Activated naive CD4-positive, alpha-beta T cell treated with anti-CD3 and anti-CD28 coated beads, Interleukin-2, amount 10 ng/mL, durations not matched to agents 7 days and 5 days (primary cell): ENCODE measurements at regions not wholly inside any gene's neighbourhood (a gene's known extent, or its start where the extent isn't known, plus 50 kb on each side); places are given as distances from the start of the nearest gene placed in this dataset.
A peak's percentile ranks its signal among the peaks of the same experiment; 100 is the strongest.

Experiments
- CTCF ChIA-PET: fragments of 350-600 bp; sonication (Branson Sonifier 250); formaldehyde crosslinking; loops from one replicate; lab custom pipeline; 2021; ENCODE audit warnings: antibody characterized with exemption; lab: Charles Lee
- DNase-seq: peaks from one replicate; pipeline ENCODE4 v3.0.0-alpha.2; 2020
- H3K27ac Mint-ChIP-seq: one replicate; pipeline ENCODE4 v1.8.0; 2021; ENCODE audit warnings: mild to moderate bottlenecking, moderate library complexity, mixed read lengths
- H3K27me3 Mint-ChIP-seq: one replicate; pipeline ENCODE4 v1.8.0; 2021; ENCODE audit warnings: mild to moderate bottlenecking, mixed read lengths
- H3K36me3 Mint-ChIP-seq: one replicate; pipeline ENCODE4 v1.8.0; 2021; ENCODE audit warnings: mixed read lengths
- H3K4me1 Mint-ChIP-seq: one replicate; pipeline ENCODE4 v1.8.0; 2021; ENCODE audit warnings: mixed read lengths
- H3K4me3 Mint-ChIP-seq: one replicate; pipeline ENCODE4 v1.8.0; 2021; ENCODE audit warnings: mild to moderate bottlenecking, moderate library complexity, mixed read lengths
- H3K9me3 Mint-ChIP-seq: one replicate; pipeline ENCODE4 v1.8.0; 2021; ENCODE audit warnings: mixed read lengths

DNA sequence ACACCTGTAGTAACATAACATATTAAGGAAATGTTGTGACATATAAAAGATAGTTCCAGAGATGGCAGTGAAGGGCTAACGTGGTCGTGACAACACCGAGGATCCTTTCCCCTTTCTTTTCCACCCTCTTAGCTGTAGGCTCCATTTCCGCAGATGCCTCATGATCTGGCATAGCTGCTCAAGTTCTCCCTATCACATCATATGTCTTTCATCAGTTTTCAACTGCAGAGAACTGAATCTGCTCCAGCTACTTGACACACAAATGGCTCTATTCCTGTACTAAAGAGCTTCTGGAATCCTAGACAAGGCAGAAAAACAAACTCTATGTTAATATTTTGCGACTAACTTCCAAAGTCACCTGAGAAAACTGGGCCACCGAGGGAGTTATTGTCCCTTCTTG, 275.0 kb upstream of the SLCO3A1 start:
- H3K4me1 Mint-ChIP-seq = no peaks in the 10 kb centered on the region
- H3K4me3 Mint-ChIP-seq = no peak overlapping the region
- CTCF ChIA-PET = interaction anchor here (0.9 kb wide), 1 partner anchor 499 kb away, joined by 3 read pairs; no protein-coding TSS in a partner anchor

DNA sequence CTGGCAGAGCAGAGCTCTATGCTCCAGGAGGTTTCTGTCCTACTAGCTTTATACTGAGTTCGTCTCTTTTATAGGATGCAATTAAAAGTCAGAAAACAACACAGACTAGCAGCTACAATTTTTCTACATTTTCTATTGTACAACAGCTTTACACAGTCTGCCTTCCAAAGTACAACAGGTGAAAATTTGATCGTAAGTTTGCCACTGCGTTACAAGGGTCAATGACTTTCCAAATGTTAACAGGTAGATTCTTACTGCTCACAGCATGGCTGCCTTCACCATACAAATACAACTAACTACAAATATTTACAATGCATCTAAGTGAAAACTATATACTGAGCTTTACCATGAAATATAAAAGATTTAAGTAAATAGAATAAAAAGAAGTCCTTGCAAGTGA, 268.6 kb upstream of the SLCO3A1 start:
- Mint-ChIP-seq H3K27me3 (peaks cover 3% of the 10 kb centered on the region), H3K4me3 (no peak overlapping the region), H3K27ac (no peak overlapping the region), H3K36me3 (no peaks in the 10 kb centered on the region), H3K4me1 (peaks cover 5% of the 10 kb centered on the region), H3K9me3 (no peaks in the 10 kb centered on the region)
- CTCF ChIA-PET = no interaction called here
- no peak for DNase-seq

More for the DNA sequence above, 275.0 kb upstream of the SLCO3A1 start:
- H3K36me3 Mint-ChIP-seq = no peaks in the 10 kb centered on the region
- H3K9me3 Mint-ChIP-seq = no peaks in the 10 kb centered on the region
- no peak for DNase-seq
- H3K27ac Mint-ChIP-seq = no peak overlapping the region
- H3K27me3 Mint-ChIP-seq = peaks cover 7% of the 10 kb centered on the region

DNA sequence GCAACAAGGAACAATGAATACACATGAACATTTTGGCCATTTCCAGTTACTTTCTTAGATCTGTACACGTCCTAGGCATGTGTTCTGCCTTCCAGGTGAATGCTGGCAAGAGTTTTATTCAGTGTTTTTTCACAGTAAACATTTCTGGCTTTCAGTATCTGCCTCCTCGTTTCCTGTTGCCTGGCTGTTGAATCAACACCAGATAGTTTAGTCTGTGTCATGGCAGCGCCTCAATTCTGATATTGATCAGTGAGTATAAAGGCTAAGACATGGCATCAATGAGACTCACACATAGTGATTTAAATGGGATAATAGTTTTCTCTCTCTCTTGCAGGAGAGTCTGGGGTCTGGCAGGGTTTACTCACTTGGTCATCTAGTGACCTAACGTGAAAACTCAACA, 266.9 kb upstream of the SLCO3A1 start:
- peaks cover 5% of the 10 kb centered on the region for H3K4me1 Mint-ChIP-seq
- peaks cover 5% of the 10 kb centered on the region for H3K27me3 Mint-ChIP-seq
- H3K27ac Mint-ChIP-seq = no peak overlapping the region
- CTCF ChIA-PET = no interaction called here
- no peaks in the 10 kb centered on the region for H3K36me3 Mint-ChIP-seq
- no peaks in the 10 kb centered on the region for H3K9me3 Mint-ChIP-seq
- H3K4me3 Mint-ChIP-seq = no peak overlapping the region
- no peak for DNase-seq

DNA sequence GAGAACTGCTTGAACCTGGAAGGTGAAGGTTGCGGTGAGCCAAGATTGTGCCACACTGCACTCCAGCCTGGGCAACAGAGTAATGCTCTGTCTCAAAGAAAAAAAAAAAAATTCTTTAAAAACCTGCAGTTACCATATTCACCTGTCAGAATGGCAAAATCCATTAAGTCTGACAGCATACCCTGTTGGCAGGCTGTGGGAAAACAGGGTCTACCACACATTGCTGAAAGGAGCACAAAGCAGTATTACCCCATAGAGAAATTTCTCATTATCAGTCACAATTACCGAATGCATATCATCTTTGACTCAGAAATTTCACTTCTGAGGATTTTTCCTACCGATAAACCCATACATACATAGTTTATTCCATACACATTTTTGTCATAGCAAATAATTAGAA, 264.1 kb upstream of the SLCO3A1 start:
- Mint-ChIP-seq H3K9me3 (no peaks in the 10 kb centered on the region), H3K4me1 (peaks cover 10% of the 10 kb centered on the region), H3K27ac (no peak overlapping the region), H3K4me3 (no peak overlapping the region), H3K27me3 (peaks cover 5% of the 10 kb centered on the region), H3K36me3 (no peaks in the 10 kb centered on the region)
- DNase-seq = peak; percentile 37
- CTCF ChIA-PET = no interaction called here

DNA sequence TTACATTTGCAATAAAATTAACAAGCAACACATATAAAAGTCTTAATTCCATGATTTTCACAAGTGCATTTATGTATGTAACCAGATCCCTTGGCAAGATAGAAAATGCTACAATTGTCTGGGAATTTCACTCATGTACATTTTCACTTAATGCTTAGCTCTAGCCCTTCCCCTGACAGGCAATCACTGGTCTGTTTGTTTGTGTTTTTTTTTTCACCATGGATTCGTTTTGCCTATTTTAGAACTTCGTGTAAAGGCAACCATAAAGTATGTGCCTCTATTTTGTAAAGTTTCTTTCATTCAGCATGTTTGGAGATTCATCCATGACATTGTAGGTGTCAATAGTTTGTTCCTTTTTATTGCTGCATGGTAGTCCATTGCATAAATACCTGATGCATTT, 260.9 kb upstream of the SLCO3A1 start:
- Mint-ChIP-seq H3K4me3 (no peak overlapping the region), H3K36me3 (no peaks in the 10 kb centered on the region), H3K9me3 (no peaks in the 10 kb centered on the region), H3K27me3 (peaks cover 14% of the 10 kb centered on the region), H3K27ac (no peak overlapping the region), H3K4me1 (peaks cover 5% of the 10 kb centered on the region)
- CTCF ChIA-PET = no interaction called here
- no peak for DNase-seq

DNA sequence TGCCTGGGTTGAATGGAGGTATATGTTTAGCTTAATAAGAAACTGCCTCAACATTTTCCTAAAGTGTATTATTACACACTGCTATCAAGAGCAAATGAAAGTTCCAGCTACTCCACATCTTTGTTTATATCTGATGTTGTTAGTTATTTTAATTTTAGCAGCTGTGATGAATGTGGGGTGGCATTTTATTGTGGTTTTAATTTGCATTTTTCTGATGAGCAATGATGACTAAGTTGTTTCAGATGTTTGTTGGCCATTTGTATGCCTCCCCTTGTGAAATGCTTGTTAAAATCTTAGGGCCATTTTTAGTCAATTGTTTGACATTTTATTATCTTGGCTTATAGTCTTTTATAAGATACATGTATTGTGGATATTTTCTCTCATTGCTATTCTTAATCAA, 260.4 kb upstream of the SLCO3A1 start:
- Mint-ChIP-seq H3K9me3 (no peaks in the 10 kb centered on the region), H3K4me3 (no peak overlapping the region), H3K27ac (no peak overlapping the region), H3K4me1 (peaks cover 5% of the 10 kb centered on the region), H3K27me3 (peaks cover 19% of the 10 kb centered on the region), H3K36me3 (no peaks in the 10 kb centered on the region)
- no peak for DNase-seq
- CTCF ChIA-PET = no interaction called here

DNA sequence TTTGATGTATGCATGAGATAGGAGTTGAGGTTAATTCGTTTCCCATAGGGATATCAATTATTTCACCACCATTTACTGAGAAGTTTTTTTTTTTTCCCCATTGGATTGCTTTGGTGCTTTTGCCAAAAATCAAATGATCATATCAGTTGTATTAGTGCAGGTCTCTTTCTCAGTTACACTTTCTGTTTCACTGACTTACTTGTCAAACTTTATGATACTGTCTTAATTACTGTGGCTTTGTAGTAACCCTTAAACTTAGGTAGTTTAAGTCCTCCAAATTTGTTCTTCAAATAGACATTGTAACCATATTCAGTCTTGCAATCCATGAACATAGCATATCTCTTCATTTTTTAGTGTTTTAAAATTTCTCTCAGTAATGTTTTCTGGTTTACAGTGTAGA, 259.9 kb upstream of the SLCO3A1 start:
- peaks cover 25% of the 10 kb centered on the region for H3K27me3 Mint-ChIP-seq
- no peaks in the 10 kb centered on the region for H3K36me3 Mint-ChIP-seq
- H3K9me3 Mint-ChIP-seq = no peaks in the 10 kb centered on the region
- H3K27ac Mint-ChIP-seq = no peak overlapping the region
- no peak for DNase-seq
- CTCF ChIA-PET = no interaction called here
- no peak overlapping the region for H3K4me3 Mint-ChIP-seq
- peaks cover 5% of the 10 kb centered on the region for H3K4me1 Mint-ChIP-seq

DNA sequence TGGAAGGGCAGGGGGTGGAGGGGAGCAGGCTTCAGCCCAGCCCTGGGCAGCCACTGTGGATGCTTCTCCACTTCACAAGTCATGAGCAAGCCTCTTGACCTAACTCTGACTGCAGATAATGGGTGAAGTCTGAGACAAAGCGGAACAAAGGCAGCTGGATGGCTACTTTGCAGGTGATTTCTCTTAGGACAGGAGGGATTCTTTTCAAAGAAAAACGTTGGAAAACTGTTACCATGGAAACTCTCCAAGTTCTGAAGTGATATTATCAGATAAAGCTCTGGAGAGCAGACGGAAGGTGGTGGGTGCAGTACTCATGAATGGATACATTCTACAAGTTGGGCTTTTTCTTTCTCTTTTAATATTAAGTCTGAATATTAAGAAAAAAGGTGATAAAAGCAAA, 254.2 kb upstream of the SLCO3A1 start:
- Mint-ChIP-seq H3K9me3 (no peaks in the 10 kb centered on the region), H3K27me3 (peaks cover 29% of the 10 kb centered on the region), H3K36me3 (no peaks in the 10 kb centered on the region), H3K4me1 (no peaks in the 10 kb centered on the region), H3K4me3 (no peak overlapping the region), H3K27ac (no peak overlapping the region)
- CTCF ChIA-PET = no interaction called here
- no peak for DNase-seq

DNA sequence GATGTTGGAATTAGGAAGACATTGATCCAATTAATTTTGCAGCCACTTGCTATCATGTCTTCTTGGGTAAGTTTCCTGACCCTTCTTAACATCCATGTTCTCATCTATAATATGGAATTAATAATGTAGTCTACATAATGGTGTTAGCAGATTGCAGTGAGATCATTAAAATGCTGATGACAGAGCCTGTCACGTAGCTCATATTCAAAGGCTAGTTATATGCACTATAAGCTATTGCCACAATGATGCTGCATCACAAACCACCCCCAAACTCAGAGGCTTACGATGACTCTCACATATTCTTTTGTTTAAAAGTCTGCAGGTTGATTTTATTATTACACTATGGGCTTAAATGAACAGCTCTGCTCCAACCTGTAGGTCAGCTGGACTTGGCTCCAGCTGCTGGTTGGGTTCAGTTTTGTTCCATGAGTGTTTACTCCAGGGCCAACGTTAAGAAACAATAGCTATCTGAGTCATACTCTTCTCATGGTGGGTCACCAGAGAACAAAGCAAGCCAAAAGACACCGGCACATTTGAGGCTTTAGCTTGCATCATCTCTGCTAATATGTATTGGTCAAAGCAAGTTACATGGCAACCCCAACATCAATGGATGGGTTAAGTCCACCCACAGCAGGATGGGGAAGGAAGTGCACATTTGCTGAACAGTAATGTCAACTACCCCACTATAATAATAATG, 250.0 kb upstream of the SLCO3A1 start:
- no peak overlapping the region for H3K4me3 Mint-ChIP-seq
- peaks cover 15% of the 10 kb centered on the region for H3K27me3 Mint-ChIP-seq
- CTCF ChIA-PET = interaction anchor here (0.7 kb wide), 1 partner anchor 103 kb away, joined by 3 read pairs; no protein-coding TSS in a partner anchor
- no peaks in the 10 kb centered on the region for H3K9me3 Mint-ChIP-seq
- H3K4me1 Mint-ChIP-seq = no peaks in the 10 kb centered on the region
- H3K27ac Mint-ChIP-seq = no peak overlapping the region
- no peaks in the 10 kb centered on the region for H3K36me3 Mint-ChIP-seq
- DNase-seq = no peak

DNA sequence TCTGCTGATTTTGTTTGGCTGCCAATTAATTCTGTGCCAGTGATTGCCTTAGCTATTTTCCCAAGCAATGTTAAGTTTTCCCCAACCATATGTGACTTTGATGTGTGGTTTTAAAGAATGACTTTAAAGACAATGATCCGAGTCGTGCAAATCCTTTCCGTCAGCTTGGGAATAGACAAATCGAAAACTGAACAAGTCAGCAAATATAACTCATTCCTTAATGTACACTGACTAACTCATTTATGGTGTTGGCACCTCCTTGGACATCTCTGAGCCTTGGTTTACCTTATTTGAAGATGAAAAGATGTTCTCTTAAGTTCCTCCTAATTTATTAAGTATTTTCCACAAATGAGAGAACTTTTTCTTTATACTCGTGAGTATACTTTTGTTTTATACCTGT, 249.4 kb upstream of the SLCO3A1 start:
- CTCF ChIA-PET = interaction anchor here (0.7 kb wide), 1 partner anchor 102 kb away, joined by 3 read pairs; no protein-coding TSS in a partner anchor
- no peaks in the 10 kb centered on the region for H3K4me1 Mint-ChIP-seq
- no peaks in the 10 kb centered on the region for H3K36me3 Mint-ChIP-seq
- H3K27ac Mint-ChIP-seq = no peak overlapping the region
- H3K27me3 Mint-ChIP-seq = peaks cover 9% of the 10 kb centered on the region
- DNase-seq = no peak
- H3K9me3 Mint-ChIP-seq = no peaks in the 10 kb centered on the region
- no peak overlapping the region for H3K4me3 Mint-ChIP-seq

DNA sequence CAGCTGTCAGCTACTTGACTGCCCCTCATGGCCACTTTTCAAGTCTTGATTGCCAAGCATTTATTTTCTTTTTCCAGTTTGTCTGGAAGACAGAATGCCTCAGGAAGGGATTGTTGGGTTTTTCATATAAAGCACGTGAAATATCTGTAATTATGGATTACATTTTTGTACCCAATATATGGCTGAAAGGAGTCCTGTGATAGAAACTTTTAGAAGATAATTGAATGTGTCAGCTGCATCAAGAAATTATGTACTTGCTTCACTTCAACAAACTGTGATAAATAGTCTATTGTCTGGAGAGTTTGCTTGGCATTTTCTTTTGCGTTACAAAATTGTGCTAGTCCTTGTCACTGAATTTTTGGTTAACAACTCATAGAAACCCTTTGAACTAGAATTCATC, 247.9 kb upstream of the SLCO3A1 start:
- CTCF ChIA-PET = no interaction called here
- Mint-ChIP-seq H3K9me3 (no peaks in the 10 kb centered on the region), H3K27ac (no peak overlapping the region), H3K27me3 (peaks cover 8% of the 10 kb centered on the region), H3K4me3 (no peak overlapping the region), H3K4me1 (no peaks in the 10 kb centered on the region), H3K36me3 (no peaks in the 10 kb centered on the region)
- DNase-seq = no peak

DNA sequence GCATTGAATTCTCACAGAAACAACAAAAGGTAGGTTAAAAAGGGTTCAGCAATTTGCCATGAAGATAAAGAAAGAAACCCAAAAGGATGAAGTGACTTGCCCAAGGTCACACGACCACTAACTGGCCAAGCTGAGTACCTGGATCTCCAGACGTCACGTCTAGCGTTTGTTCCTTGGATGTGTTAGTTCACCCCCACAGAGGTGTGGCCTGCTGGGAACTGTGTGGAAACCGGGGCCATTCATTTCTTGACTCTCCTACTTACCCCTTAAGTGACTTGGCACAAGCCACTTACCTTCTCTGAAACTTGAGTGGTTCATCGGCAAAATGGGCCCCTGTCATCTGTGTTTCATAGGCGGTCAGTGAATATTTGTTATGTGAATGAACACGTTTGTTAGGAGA, 244.3 kb upstream of the SLCO3A1 start:
- Mint-ChIP-seq H3K27ac (no peak overlapping the region), H3K9me3 (no peaks in the 10 kb centered on the region), H3K36me3 (no peaks in the 10 kb centered on the region), H3K4me3 (no peak overlapping the region), H3K4me1 (no peaks in the 10 kb centered on the region), H3K27me3 (peaks cover 12% of the 10 kb centered on the region)
- no peak for DNase-seq
- CTCF ChIA-PET = no interaction called here

DNA sequence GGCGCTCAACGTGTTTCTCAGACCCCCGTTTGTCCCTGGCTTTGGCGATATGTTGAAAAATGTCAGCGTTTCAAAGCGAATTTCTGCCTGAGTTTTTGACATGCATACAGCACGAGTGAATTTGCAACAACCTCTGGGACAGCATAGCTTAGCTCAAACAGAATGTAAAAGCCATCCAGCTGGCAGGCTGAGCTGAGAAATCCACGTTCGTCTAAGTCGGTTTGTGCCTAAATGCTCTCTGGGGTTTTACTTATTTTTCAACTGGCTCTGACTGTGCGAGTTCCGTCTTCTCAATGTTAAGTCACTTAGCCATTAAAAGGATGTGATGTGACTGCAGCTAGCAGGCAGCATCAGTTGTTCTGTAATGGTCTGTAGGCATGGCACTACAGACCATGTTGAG, 243.5 kb upstream of the SLCO3A1 start:
- CTCF ChIA-PET = no interaction called here
- Mint-ChIP-seq H3K4me3 (no peak overlapping the region), H3K36me3 (no peaks in the 10 kb centered on the region), H3K9me3 (no peaks in the 10 kb centered on the region), H3K4me1 (no peaks in the 10 kb centered on the region), H3K27me3 (peaks cover 9% of the 10 kb centered on the region), H3K27ac (no peak overlapping the region)
- DNase-seq = no peak

DNA sequence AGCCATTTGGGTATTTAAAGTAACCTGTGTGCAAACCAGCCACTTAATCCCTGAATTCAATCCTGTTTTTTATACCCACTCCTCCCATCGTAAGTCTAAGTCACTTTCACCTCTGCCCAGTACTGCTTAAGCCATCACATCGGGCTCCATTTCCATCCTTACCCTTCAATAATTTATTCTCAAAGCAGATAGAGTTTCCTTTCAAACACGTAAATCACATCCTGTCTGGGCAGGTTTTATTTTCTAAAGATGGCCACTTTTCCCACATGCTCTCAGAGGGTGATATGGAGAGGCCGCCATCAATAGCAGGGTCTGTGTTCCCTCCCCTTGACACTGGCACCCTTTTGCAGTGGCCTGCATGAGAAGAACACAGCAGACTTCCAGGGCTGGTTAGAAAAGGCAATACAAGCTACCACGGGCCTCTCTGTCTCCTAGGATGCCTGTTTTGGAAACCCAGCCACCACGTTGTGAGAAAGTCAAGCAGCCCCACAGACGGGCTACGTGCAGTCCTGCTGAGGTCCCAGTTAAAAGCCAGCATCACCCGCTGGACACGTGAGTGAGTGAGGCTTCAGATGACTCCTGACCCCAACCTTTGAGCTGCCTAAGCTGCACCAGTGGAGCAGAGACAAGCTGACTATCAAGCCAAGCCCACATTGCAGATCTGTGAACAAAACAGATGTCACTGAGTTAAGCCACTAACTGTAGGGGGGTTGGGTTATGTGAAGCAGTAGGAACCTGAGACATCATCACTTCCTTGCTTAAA, 241.8 kb upstream of the SLCO3A1 start:
- Mint-ChIP-seq H3K36me3 (no peaks in the 10 kb centered on the region), H3K4me3 (no peak overlapping the region), H3K9me3 (peaks cover 3% of the 10 kb centered on the region), H3K4me1 (no peaks in the 10 kb centered on the region), H3K27ac (no peak overlapping the region), H3K27me3 (peaks cover 11% of the 10 kb centered on the region)
- DNase-seq = no peak
- CTCF ChIA-PET = no interaction called here

DNA sequence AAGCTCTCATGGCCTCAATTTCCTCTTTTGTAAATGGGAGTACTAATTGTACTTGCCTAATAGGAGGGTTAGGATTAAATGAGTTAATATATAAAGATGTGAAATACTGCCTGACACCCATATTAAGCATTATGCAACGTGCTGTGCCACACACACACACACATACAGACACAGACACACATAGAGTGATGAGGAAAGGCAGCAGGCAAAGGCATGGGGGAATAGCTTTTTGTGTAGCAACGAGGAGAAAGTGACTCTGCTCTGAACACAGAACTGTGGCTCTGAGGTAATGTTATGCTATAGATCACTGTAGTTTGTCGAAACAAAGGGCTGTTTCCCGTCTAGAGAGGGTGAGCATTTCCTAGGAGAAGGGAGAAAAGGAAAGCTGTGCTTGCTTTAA, 233.3 kb upstream of the SLCO3A1 start:
- Mint-ChIP-seq H3K36me3 (no peaks in the 10 kb centered on the region), H3K27ac (no peak overlapping the region), H3K4me1 (no peaks in the 10 kb centered on the region), H3K9me3 (peaks cover 3% of the 10 kb centered on the region), H3K4me3 (no peak overlapping the region), H3K27me3 (peaks cover 35% of the 10 kb centered on the region)
- DNase-seq = no peak
- CTCF ChIA-PET = no interaction called here
